ENCODE measurements at regions not wholly inside any gene's neighbourhood (a gene's known extent, or its start where the extent isn't known, plus 50 kb on each side); places are given as distances from the start of the nearest gene placed in this dataset.

GRCh38 chr11:79857377-79858214 is 416.8 kb upstream of the TENM4 start:
- ATAC-seq (no peak), DNase-seq (ENCODE audit: low read depth, low spot score) (no peak)
- no TSS peak for BruUV-seq (replicated peaks)
- Histone ChIP-seq H3K36me3 (ENCODE audit: control insufficient read depth, insufficient read depth, low read length) (no peaks in the 10 kb centered on the region), H3K9me3 (ENCODE audit: control insufficient read depth, insufficient read depth, low read depth, low read length) (no peaks in the 10 kb centered on the region), H3K4me1 (ENCODE audit: control insufficient read depth, insufficient read depth, low read length) (no peaks in the 10 kb centered on the region), H3K4me3 (ENCODE audit: low read depth in 2 of 2, low read length in 2 of 2) (no peak overlapping the region), H3K27ac (ENCODE audit: low read length) (no peak overlapping the region), H3K27me3 (ENCODE audit: control insufficient read depth, insufficient read depth, low read length) (no peaks in the 10 kb centered on the region)
- intact Hi-C loops (cut with micrococcal nuclease; ENCODE audit: unreplicated experiment): no loop called here
- POLR2A ChIA-PET: no interaction called here
- CTCF ChIA-PET: no interaction called here
- in situ Hi-C loops (cut with HindIII; ENCODE audit: low pct_unique_long_range_greater_than_20kb, low sequenced_read_pairs): no loop called here
- TF ChIP-seq TCF7L2 (IDR thresholded peaks at IDR 0.05; ENCODE audit: low read depth, low read length): no peak

- no peaks in the 10 kb centered on the region for H3K27me3 ChIP-seq (ENCODE audit: control insufficient read depth, insufficient read depth, low read length)
- TF ChIP-seq, protein P1, sequence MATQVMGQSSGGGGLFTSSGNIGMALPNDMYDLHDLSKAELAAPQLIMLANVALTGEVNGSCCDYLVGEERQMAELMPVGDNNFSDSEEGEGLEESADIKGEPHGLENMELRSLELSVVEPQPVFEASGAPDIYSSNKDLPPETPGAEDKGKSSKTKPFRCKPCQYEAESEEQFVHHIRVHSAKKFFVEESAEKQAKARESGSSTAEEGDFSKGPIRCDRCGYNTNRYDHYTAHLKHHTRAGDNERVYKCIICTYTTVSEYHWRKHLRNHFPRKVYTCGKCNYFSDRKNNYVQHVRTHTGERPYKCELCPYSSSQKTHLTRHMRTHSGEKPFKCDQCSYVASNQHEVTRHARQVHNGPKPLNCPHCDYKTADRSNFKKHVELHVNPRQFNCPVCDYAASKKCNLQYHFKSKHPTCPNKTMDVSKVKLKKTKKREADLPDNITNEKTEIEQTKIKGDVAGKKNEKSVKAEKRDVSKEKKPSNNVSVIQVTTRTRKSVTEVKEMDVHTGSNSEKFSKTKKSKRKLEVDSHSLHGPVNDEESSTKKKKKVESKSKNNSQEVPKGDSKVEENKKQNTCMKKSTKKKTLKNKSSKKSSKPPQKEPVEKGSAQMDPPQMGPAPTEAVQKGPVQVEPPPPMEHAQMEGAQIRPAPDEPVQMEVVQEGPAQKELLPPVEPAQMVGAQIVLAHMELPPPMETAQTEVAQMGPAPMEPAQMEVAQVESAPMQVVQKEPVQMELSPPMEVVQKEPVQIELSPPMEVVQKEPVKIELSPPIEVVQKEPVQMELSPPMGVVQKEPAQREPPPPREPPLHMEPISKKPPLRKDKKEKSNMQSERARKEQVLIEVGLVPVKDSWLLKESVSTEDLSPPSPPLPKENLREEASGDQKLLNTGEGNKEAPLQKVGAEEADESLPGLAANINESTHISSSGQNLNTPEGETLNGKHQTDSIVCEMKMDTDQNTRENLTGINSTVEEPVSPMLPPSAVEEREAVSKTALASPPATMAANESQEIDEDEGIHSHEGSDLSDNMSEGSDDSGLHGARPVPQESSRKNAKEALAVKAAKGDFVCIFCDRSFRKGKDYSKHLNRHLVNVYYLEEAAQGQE (IDR thresholded peaks at IDR 0.05; ENCODE audit: insufficient read depth in 1 of 2, low read depth in 2 of 2, low read length in 1 of 2): no peak
- TF ChIP-seq POLR2AphosphoS5 (IDR thresholded peaks at IDR 0.05; ENCODE audit: low read depth, low read length) (no peak), TCF7L2 (IDR thresholded peaks at IDR 0.05; ENCODE audit: low read depth, low read length) (no peak), SIN3A (IDR thresholded peaks at IDR 0.05; ENCODE audit: borderline replicate concordance, insufficient read depth, low read depth, low read length) (no peak), CTCF (IDR thresholded peaks at IDR 0.05) (no peak)
- intact Hi-C loops (cut with micrococcal nuclease; ENCODE audit: unreplicated experiment) (no loop called here), in situ Hi-C loops (cut with HindIII; ENCODE audit: low pct_unique_long_range_greater_than_20kb, low sequenced_read_pairs) (no loop called here)
- ChIA-PET CTCF (no interaction called here), POLR2A (no interaction called here)
- ATAC-seq: no peak
- DNase-seq (ENCODE audit: low read depth, low spot score): no peak
- no peak overlapping the region for H3K27ac ChIP-seq (ENCODE audit: low read length)
- no peaks in the 10 kb centered on the region for H3K36me3 ChIP-seq (ENCODE audit: control insufficient read depth, insufficient read depth, low read length)
- no peak overlapping the region for H3K4me3 ChIP-seq (ENCODE audit: low read depth in 2 of 2, low read length in 2 of 2)
- H3K9me3 ChIP-seq (ENCODE audit: control insufficient read depth, insufficient read depth, low read depth, low read length): no peaks in the 10 kb centered on the region
- no peaks in the 10 kb centered on the region for H3K4me1 ChIP-seq (ENCODE audit: control insufficient read depth, insufficient read depth, low read length)
- BruUV-seq (replicated peaks): no TSS peak
Observed at GRCh38 chr11:79852176-79852575, 411.3 kb upstream of the TENM4 start.

GRCh38 chr11:79845002-79845709 is 404.3 kb upstream of the TENM4 start:
- ChIA-PET CTCF (no interaction called here), POLR2A (no interaction called here)
- Histone ChIP-seq H3K4me3 (ENCODE audit: low read depth in 2 of 2, low read length in 2 of 2) (no peak overlapping the region), H3K4me1 (ENCODE audit: control insufficient read depth, insufficient read depth, low read length) (no peaks in the 10 kb centered on the region), H3K36me3 (ENCODE audit: control insufficient read depth, insufficient read depth, low read length) (no peaks in the 10 kb centered on the region), H3K9me3 (ENCODE audit: control insufficient read depth, insufficient read depth, low read depth, low read length) (no peaks in the 10 kb centered on the region), H3K27ac (ENCODE audit: low read length) (no peak overlapping the region), H3K27me3 (ENCODE audit: control insufficient read depth, insufficient read depth, low read length) (no peaks in the 10 kb centered on the region)
- no TSS peak for BruUV-seq (replicated peaks)
- DNase-seq (ENCODE audit: low read depth, low spot score): no peak
- no peak for ATAC-seq
- in situ Hi-C loops (cut with HindIII; ENCODE audit: low pct_unique_long_range_greater_than_20kb, low sequenced_read_pairs): no loop called here
- intact Hi-C loops (cut with micrococcal nuclease; ENCODE audit: unreplicated experiment): no loop called here
- TF ChIP-seq CTCF (IDR thresholded peaks at IDR 0.05) (no peak), TCF7L2 (IDR thresholded peaks at IDR 0.05; ENCODE audit: low read depth, low read length) (no peak), POLR2AphosphoS5 (IDR thresholded peaks at IDR 0.05; ENCODE audit: low read depth, low read length) (no peak), SIN3A (IDR thresholded peaks at IDR 0.05; ENCODE audit: borderline replicate concordance, insufficient read depth, low read depth, low read length) (no peak)
- TF ChIP-seq, protein P1 (IDR thresholded peaks at IDR 0.05; ENCODE audit: insufficient read depth in 1 of 2, low read depth in 2 of 2, low read length in 1 of 2): no peak

Measured in Panc1 (cell line).